GM21515 (cell line): ENCODE measurements at regions not wholly inside any gene's neighbourhood (a gene's known extent, or its start where the extent isn't known, plus 50 kb on each side); places are given as distances from the start of the nearest gene placed in this dataset.

Source experiments
- ATAC-seq: cut with Tn5 transposase; IDR thresholded peaks from one replicate; pipeline ENCODE4 v1.9.1; 2021; ENCODE audit not compliant: unreplicated experiment

- ATAC-seq: no peak
Measured at GRCh38 chr2:120948662-120949011, 213.0 kb downstream of the GLI2 start.

DNA sequence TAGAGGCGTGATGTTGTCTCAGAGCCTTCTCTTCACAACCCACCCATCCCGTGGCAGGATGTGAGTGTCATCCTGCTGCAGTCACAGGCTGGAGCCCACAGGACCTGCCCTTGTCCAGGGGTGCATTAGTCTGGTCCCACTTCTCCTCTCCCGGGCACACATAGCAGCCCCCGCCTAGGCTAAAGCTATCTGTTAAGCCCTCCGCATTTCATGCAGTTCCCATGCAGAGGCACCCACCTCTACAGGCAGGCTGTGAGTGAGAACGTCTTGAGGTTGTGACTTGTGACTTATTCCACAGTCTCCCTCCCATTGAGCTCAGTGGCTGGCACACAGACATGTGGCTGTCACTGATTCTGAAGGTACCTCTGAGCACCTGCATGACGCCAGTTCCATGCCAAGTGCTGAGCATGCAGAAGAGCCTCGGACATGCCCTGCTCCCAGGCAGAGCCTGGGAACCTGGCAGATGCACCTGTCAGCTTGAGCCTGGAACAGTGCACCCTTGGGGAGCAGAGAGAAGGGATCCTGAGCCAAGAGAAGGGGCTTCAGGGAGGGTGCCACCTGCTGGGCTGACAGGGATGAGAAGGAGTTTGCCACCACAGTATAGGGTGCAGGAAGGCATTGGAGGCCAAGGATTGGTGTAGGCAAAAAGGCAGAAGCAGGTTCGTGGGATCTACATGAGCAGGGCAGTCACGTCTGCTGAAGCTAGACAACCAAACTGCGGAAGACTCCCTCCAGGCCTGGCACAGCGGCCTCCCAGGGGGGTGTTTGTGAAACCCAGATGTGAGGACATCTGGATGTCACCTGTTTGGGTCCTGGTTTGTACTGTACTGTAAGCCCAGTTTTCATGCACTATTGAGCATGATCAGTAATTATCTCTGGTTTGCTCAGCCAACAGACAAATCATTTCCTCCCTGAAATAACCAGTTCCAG is 213.6 kb downstream of the GLI2 start:
- no peak for ATAC-seq

- no peak for ATAC-seq
Measured at GRCh38 chr2:120949957-120950590, 214.4 kb downstream of the GLI2 start.

DNA sequence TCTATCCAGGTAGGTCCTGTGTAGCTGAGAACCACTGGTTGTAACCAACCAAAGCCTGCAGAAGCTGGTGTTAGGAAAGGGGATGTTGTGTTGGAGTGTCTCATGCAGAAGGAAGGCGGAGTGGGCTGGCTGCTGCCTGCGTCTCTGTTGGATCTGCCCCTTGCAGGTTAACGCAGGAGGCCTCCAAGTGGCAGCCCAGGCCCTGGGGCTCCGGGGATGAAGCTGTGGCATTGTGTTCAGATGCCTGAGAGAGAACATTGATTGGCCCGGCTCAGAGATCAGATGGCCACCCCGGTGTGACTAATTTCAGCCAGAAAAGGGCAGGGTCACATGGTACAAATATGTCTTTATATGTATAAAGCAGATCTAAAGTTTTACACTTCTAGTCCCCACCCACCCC is 216.0 kb downstream of the GLI2 start:
- no peak for ATAC-seq

- ATAC-seq: no peak
Measured at GRCh38 chr2:120952318-120952717, 216.7 kb downstream of the GLI2 start.

- no peak for ATAC-seq
Measured at GRCh38 chr2:120953066-120953756, 217.5 kb downstream of the GLI2 start.

GRCh38 chr2:120953843-120954584 is 218.3 kb downstream of the GLI2 start:
- no peak for ATAC-seq

DNA sequence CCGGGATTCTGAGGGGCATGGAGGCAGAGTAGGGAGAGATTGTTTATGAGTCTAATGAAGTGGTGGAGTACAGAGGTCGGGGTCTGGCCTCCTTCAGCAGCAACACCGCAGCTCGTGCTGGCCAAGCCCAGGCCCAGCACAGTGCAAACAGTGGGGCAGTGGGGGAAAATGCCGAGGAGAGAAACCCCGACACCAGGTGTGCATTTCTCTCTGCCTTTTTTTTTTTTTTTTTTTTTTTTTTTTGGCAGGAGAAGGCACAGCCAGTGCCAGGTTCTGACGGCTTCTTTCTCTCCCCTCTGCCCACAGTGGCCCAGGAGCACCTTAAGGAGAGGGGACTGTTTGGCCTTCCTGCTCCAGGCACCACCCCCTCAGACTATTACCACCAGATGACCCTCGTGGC is 219.3 kb downstream of the GLI2 start:
- no peak for ATAC-seq

- ATAC-seq: no peak
Measured at GRCh38 chr2:120955427-120955826, 219.8 kb downstream of the GLI2 start.

DNA sequence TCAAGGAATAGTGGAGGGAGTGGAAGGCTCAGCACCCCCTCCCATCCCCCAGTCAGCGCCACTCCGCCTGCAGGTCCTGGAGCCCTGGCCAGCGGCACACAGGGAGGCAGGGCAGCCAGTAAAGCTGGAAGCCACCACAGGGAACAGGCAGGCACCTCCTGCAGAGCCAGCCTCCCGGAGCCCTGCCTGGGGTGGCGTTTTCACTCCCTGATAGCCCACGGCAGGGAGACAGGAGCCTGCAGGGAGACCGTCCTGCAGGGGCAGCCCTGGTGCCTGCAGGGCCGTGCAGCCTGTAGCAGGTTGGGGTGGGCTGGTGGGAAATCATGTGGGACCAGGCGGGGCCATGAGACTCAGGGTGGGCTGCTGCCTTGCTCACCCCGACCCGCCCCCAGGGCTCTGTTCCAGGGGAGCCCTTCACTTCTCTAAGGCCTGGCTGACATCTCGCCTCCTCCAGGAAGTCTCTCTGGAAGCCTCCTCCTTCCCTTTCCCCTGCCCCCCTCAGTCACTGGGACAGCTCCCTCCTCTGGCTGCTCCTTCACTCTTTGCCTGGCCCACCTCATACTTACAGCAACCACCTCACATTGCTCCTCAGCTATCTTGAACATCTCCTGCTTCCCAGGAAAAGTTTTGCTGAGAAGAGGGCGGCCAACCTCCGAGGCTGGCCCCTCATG is 221.0 kb downstream of the GLI2 start:
- no peak for ATAC-seq

DNA sequence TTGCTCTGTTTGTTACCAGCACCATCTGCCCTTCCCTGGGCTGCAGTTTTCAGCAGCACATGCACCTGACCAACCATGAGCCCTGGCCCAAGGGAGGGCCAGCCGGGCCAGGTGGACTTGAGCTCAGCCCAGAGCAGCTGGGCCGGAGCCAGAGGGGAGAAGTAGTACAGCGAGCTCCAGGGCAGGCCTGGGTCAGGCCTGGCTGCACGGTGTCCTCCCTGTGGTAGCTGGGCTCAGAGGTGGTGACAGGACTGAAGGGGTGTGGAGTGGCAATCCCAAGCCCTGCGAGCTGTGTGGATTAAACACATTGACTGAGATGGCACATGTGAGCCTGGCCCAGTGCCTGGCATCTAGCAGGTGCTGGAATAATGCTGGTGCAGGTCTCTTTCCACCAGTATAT is 222.2 kb downstream of the GLI2 start:
- no peak for ATAC-seq

GRCh38 chr2:120958623-120959366 is 223.1 kb downstream of the GLI2 start:
- no peak for ATAC-seq

GRCh38 chr2:120959426-120959825 is 223.8 kb downstream of the GLI2 start:
- no peak for ATAC-seq

DNA sequence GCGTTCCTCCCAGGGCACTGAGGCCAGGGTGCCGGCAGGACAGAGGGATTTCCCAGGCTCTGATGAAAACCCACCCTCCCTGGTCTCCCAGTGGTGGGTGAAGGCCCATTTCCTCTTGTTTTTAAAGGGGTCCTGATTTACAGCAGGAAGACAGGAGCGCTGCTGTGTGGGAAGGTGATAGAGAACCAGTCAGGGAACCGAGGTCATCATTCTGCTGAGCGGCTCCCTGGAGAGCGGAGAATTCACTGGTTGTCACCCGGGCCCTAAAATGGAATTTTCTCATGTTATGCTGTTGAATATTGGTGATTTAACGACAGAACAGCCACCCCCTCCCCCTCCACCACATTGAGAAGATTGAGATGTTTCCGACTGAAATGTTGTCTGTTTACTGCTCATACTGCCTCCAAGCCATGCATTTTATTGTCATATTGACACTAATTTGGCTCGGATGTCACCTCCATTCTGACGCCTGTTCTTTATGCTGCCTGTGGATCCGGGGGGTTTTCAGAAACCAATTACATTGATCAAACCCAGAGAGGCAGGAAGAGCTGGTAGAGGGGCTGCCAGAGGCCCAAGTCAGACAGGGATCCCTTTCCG is 225.2 kb downstream of the GLI2 start:
- ATAC-seq: no peak

DNA sequence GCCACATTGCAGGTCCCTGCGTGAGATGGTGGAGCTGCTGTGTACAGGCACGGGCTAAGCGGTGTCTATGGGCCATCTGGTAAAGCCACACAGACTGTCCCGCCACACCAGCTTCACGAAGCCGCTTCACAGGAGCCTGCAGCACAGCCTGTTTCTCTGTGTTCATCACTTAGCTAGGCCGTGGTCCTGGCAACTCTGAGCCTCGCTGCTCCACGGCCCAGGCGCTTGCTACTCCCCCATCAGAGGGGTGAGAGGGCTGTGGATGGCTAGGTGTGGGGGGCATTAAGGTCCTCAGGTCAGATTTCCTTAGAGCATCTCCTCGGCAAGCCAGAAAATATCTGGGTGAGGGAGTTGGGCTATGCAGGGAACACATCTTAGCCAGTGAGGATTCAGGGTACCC is 225.7 kb downstream of the GLI2 start:
- ATAC-seq: no peak

DNA sequence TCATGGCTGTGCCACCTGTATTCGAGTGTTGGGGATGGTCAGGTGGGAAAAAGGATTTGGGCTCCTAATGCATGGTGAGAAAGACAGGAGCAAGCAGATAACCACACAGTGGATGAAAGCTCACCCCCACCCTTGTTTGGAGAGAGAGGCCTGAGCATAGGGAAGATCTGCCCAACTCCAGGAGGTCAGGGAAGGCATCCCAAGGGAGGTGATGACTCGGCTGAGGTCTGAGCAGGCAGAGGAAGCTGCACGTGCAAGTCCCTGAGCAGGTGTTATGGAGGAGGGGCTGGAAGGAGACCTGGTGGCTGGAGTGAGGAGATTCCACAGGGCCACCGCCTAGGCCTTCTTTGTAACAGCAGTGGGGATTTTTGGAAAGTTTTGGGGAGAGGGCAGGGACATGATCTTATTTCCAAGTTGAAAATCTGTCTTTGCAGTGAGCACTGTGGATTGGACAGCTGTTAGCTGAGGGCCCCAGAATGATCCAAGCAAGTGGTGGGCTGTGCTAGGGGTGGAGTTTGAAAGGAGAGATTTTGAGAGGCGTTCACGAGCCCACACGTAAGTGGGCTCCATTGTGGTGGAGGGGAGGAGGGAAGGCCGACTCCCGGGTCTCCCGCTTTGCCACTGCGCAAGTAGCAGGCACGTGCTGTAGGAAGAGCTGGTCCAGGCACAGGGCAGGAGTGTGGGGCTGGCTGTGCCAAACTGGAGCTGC is 228.5 kb downstream of the GLI2 start:
- ATAC-seq: no peak

- no peak for ATAC-seq
Measured at GRCh38 chr2:120964819-120965218, 229.2 kb downstream of the GLI2 start.

GRCh38 chr2:120966510-120967254 is 231.0 kb downstream of the GLI2 start:
- ATAC-seq: no peak
